GM23248 (cell line): ENCODE measurements at regions not wholly inside any gene's neighbourhood (a gene's known extent, or its start where the extent isn't known, plus 50 kb on each side); places are given as distances from the start of the nearest gene placed in this dataset.

Source experiments
- EZH2 ChIP-seq: fragments of 200-600 bp; sonication (generic); IDR thresholded peaks from 2 replicates; pipeline ENCODE4 v1.6.1; 2018; ENCODE audit warnings: antibody characterized with exemption, mild to moderate bottlenecking; ENCODE audit not compliant: insufficient read depth, poor library complexity, severe bottlenecking
- EZH2phosphoT487 ChIP-seq: fragments of 200-600 bp; sonication (generic); IDR thresholded peaks from 2 replicates; pipeline ENCODE4 v1.6.1; 2018; ENCODE audit warnings: antibody characterized with exemption, moderate library complexity, mild to moderate bottlenecking, low read depth; ENCODE audit not compliant: insufficient read depth

GRCh38 chr3:159346271-159346903 lies 544.5 kb downstream of the MFSD1 start:
- TF ChIP-seq EZH2phosphoT487 (no peak), EZH2 (no peak)
